HG03469 (cell line): ENCODE measurements at regions not wholly inside any gene's neighbourhood (a gene's known extent, or its start where the extent isn't known, plus 50 kb on each side); places are given as distances from the start of the nearest gene placed in this dataset.

ENCODE experiments used
- ATAC-seq: cut with Tn5 transposase; IDR thresholded peaks from one replicate; pipeline ENCODE4 v1.9.1; 2021; ENCODE audit warnings: mild to moderate bottlenecking, moderate library complexity, moderate number of reproducible peaks; ENCODE audit not compliant: unreplicated experiment

- no peak for ATAC-seq
Observed at GRCh38 chr2:21599417-21599816, 475.6 kb downstream of the TDRD15 start.

- ATAC-seq = no peak
Observed at GRCh38 chr2:21602789-21603188, 479.0 kb downstream of the TDRD15 start.

GRCh38 chr2:21607572-21607971, 483.8 kb downstream of the TDRD15 start:
- no peak for ATAC-seq

GRCh38 chr2:21610304-21610703, 486.5 kb downstream of the TDRD15 start:
- no peak for ATAC-seq

GRCh38 chr2:21617885-21618434, 494.2 kb downstream of the TDRD15 start:
- no peak for ATAC-seq

GRCh38 chr2:21620771-21621170, 497.0 kb downstream of the TDRD15 start:
- ATAC-seq = no peak

GRCh38 chr2:21627938-21628337, 504.2 kb downstream of the TDRD15 start:
- no peak for ATAC-seq

- ATAC-seq = no peak
Observed at GRCh38 chr2:21633015-21633414, 509.2 kb downstream of the TDRD15 start.

GRCh38 chr2:21633466-21633865, 509.7 kb downstream of the TDRD15 start:
- ATAC-seq = no peak

GRCh38 chr2:21633911-21634310, 510.1 kb downstream of the TDRD15 start:
- ATAC-seq = no peak

- ATAC-seq = no peak
Observed at GRCh38 chr2:21640046-21640445, 516.3 kb downstream of the TDRD15 start.

GRCh38 chr2:21642647-21643046, 518.9 kb downstream of the TDRD15 start:
- no peak for ATAC-seq

- ATAC-seq = no peak
Observed at GRCh38 chr2:21643180-21643579, 519.4 kb downstream of the TDRD15 start.

GRCh38 chr2:21644266-21644665, 520.5 kb downstream of the TDRD15 start:
- ATAC-seq = no peak

- no peak for ATAC-seq
Observed at GRCh38 chr2:21646345-21646744, 522.6 kb downstream of the TDRD15 start.

GRCh38 chr2:21650569-21650968, 526.8 kb downstream of the TDRD15 start:
- no peak for ATAC-seq

- ATAC-seq = no peak
Observed at GRCh38 chr2:21655136-21655535, 531.4 kb downstream of the TDRD15 start.

- no peak for ATAC-seq
Observed at GRCh38 chr2:21656330-21657075, 532.7 kb downstream of the TDRD15 start.

GRCh38 chr2:21657445-21657844, 533.7 kb downstream of the TDRD15 start:
- ATAC-seq = no peak

GRCh38 chr2:21658269-21658668, 534.5 kb downstream of the TDRD15 start:
- no peak for ATAC-seq

GRCh38 chr2:21658907-21659477, 535.2 kb downstream of the TDRD15 start:
- ATAC-seq = no peak

- ATAC-seq = no peak
Observed at GRCh38 chr2:21664083-21664482, 540.3 kb downstream of the TDRD15 start.
